K562 (cell line): ENCODE measurements at regions not wholly inside any gene's neighbourhood (a gene's known extent, or its start where the extent isn't known, plus 50 kb on each side); places are given as distances from the start of the nearest gene placed in this dataset.

Experiments
- ZNF407 ChIP-seq: fragments of 450-650 bp; IDR thresholded peaks from 2 replicates; pipeline ENCODE4 v1.6.1; 2016; ENCODE audit warnings: low read depth

GRCh38 chr3:33947272-33948195, 149.1 kb downstream of the PDCD6IP start (continued):
- TF ChIP-seq ZNF407 = no peak
- TF ChIP-seq, all 486 proteins: peak for 10
